Vagina (tissue), 2 donors: ENCODE measurements at regions not wholly inside any gene's neighbourhood (a gene's known extent, or its start where the extent isn't known, plus 50 kb on each side); places are given as distances from the start of the nearest gene placed in this dataset.

Experiments
- CTCF ChIP-seq, 3 experiments: fragments of 450-650 bp in 2 of 3; fragments of 200-600 bp in 1 of 3; sonication (generic) in 1 of 3; IDR thresholded peaks; one replicate each; pipeline ENCODE4 v1.5.1; 2017 to 2019; ENCODE audit warnings: antibody characterized with exemption in 3 of 3, mild to moderate bottlenecking in 2 of 3, moderate library complexity in 2 of 3
- POLR2A ChIP-seq, 2 donors: fragments of 450-650 bp; IDR thresholded peaks; one replicate each; pipeline ENCODE4 v1.6.1; 2017; ENCODE audit warnings: antibody characterized with exemption in 2 of 2, mild to moderate bottlenecking in 2 of 2, moderate library complexity in 2 of 2
- POLR2AphosphoS5 ChIP-seq, 2 donors: sonication (generic); formaldehyde crosslinking; IDR thresholded peaks; one replicate each; pipeline ENCODE4 v1.9.0; 2017; ENCODE audit warnings: antibody characterized with exemption in 2 of 2, mild to moderate bottlenecking in 2 of 2, low read depth in 1 of 2; ENCODE audit not compliant: insufficient read depth in 1 of 2

GRCh38 chr9:79256691-79257213 is 315.0 kb upstream of the TLE4 start:
- no peak for TF ChIP-seq CTCF (IDR thresholded peaks at IDR 0.05)
- TF ChIP-seq POLR2AphosphoS5 (IDR thresholded peaks at IDR 0.05; ENCODE audit: insufficient read depth in 1 of 2, low read depth in 1 of 2): no peak
- TF ChIP-seq POLR2A (IDR thresholded peaks at IDR 0.05): no peak
